Pancreas (tissue), 10 donors: ENCODE measurements at regions not wholly inside any gene's neighbourhood (a gene's known extent, or its start where the extent isn't known, plus 50 kb on each side); places are given as distances from the start of the nearest gene placed in this dataset.

Source experiments
- ATAC-seq, 4 donors: fragments of 200-7000 bp; cut with Tn5 transposase; one replicate each; pipeline versions ENCODE4 v1.8.0 to v1.9.1; 2020; ENCODE audit warnings: mild to moderate bottlenecking in 4 of 4, moderate library complexity in 4 of 4
- DNase-seq, 6 donors: peaks; one replicate each; pipeline ENCODE4 v3.0.0-alpha.2; 2020
- FAIRE-seq: peaks from 2 replicates; lab custom pipeline; 2012; peaks lifted over from hg19 to GRCh38; lab: Jason Lieb, UNC
- H3K27ac ChIP-seq, 4 donors: fragments of 200-600 bp; sonication (generic); 1 replicate in 3 of 4; 2 replicates in 1 of 4; pipeline versions ENCODE4 v1.5.0 to v1.8.0; 2020
- H3K27me3 ChIP-seq, 4 donors: fragments of 200-600 bp; one replicate each; pipeline ENCODE4 v1.8.0; 2021
- H3K36me3 ChIP-seq, 3 donors: fragments of 200-600 bp; sonication (generic) in 1 of 3; one replicate each; pipeline versions ENCODE4 v1.5.0 to v1.8.0; 2020 to 2021
- H3K4me1 ChIP-seq, 3 donors: fragments of 200-600 bp; one replicate each; pipeline ENCODE4 v1.8.0; 2021
- H3K4me3 ChIP-seq, 4 donors: fragments of 200-600 bp; sonication (generic) in 2 of 4; one replicate each; pipeline versions ENCODE4 v1.5.0 to v1.8.0; 2020 to 2021
- H3K9me3 ChIP-seq, 4 donors: fragments of 200-600 bp; one replicate each; pipeline ENCODE4 v1.8.0; 2021
- CTCF ChIP-seq, 4 donors: fragments of 200-600 bp; sonication (generic) in 3 of 4; IDR thresholded peaks; one replicate each; pipeline versions ENCODE4 v1.5.0 to v1.8.0; 2021; ENCODE audit warnings: antibody characterized with exemption in 4 of 4
- WGBS, 2 donors: extraction: QIAGEN DNeasy Blood & Tissue Kit; methylation state at CpG; one replicate each; pipeline ENCODE4 v1.1.7; 2013; 5-methylcytosine and 5-hydroxymethylcytosine counted together
- intact Hi-C, 3 donors: fragments of 100-400 bp; cut with DNase I; formaldehyde crosslinking; loops; one replicate each; pipeline versions ENCODE4 v1.11.1 to v1.14.2; 2022
- donor health status: healthy with polysubstance abuse.
- donor health status: DM: no; HTN: no; CAD: no; lungs with moderate emphysema.
- donor health status: DM: no; HTN: no; CAD: no.
- donor health status: control.
- donor health status: control.
- donor health status: Bipolar disorder and iron deficiency.
- donor health status: DM: yes; HTN: yes; CAD: no.
- donor health status: DM: no; HTN: no; CAD: no.
- donor health status: DM: no; HTN: no; CAD: no.
- donor health status: DM: yes; HTN: yes; CAD: no.

DNA sequence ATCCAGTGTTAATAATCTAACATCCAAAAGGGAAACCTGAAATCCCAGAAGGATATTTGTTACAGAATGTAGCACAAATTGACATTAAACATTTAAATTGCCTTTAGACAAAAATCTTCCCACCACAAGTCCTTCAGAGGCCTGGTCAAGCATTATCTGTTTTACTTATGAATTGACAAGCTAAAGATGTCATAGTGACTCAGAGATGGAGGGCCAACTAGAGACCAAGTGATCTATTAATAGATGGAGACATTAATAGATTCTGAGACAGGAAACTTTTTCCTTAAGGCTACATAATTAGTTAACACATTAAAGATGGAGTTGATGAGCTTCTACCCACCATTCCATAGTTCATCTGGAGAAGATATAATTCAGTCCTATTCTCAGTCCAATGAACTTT is 526.2 kb downstream of the IRS1 start:
- no peak overlapping the region for H3K4me3 ChIP-seq
- H3K9me3 ChIP-seq = no peaks in the 10 kb centered on the region
- DNase-seq = no peak
- H3K27ac ChIP-seq = no peak overlapping the region
- no peak for TF ChIP-seq CTCF (IDR thresholded peaks at IDR 0.05)
- no peaks in the 10 kb centered on the region for H3K27me3 ChIP-seq
- H3K36me3 ChIP-seq = no peaks in the 10 kb centered on the region
- no peak for FAIRE-seq
- no peaks in the 10 kb centered on the region for H3K4me1 ChIP-seq
- no peak for ATAC-seq
- intact Hi-C loops = no loop called here

GRCh38 chr2:226272435-226272834 is 527.2 kb downstream of the IRS1 start:
- no peak for FAIRE-seq
- no peaks in the 10 kb centered on the region for H3K4me1 ChIP-seq
- no peak overlapping the region for H3K27ac ChIP-seq
- intact Hi-C loops = no loop called here
- no peak for DNase-seq
- H3K9me3 ChIP-seq = no peaks in the 10 kb centered on the region
- no peak for ATAC-seq
- TF ChIP-seq CTCF (IDR thresholded peaks at IDR 0.05) = no peak
- no peaks in the 10 kb centered on the region for H3K36me3 ChIP-seq
- WGBS, 2 donors = 18 to 19% methylated on average over 1 of the region's 1 CpG
- H3K4me3 ChIP-seq = no peak overlapping the region
- H3K27me3 ChIP-seq = no peaks in the 10 kb centered on the region

DNA sequence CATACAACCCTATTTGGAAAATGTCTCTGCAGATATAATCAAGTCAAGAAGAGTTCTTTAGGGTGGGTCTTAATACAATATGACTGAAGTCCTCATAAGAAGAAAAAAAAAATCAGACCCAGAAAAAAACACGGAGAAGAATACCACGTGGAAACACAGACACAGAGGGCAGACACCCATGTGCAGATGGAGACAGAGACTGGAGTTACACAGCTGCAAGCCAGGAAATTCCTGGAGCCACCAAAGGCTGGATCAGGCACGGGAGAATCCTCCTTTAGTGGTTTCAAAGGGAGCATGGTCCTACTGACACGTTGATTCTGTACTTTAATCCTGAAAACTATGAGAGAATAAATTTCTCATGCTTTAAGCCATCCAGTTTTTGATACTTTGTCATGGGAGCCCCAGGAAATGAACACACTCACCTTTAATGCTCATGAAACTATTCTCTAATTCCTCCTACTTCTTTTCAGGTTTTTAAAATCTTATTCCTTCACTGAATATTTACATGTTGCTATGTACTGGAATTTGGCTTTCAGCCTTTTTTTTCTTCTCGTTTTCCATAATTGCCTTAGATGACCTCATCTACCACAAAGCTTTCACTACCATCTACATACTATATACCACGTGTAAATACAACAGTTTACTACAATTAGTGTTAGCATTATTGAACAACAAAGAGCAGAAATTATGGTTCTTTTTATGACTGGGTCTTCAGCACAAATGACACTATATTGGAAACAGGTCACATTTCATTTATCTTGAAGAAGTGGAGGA is 529.1 kb downstream of the IRS1 start:
- intact Hi-C loops = no loop called here
- no peak for TF ChIP-seq CTCF (IDR thresholded peaks at IDR 0.05)
- Histone ChIP-seq H3K36me3 (no peaks in the 10 kb centered on the region), H3K27me3 (no peaks in the 10 kb centered on the region), H3K4me3 (no peak overlapping the region), H3K9me3 (no peaks in the 10 kb centered on the region), H3K27ac (no peak overlapping the region), H3K4me1 (no peaks in the 10 kb centered on the region)
- DNase-seq (no peak), ATAC-seq (no peak), FAIRE-seq (no peak)
- 44 to 54% methylated on average over 6 of the region's 6 CpGs for WGBS, 2 donors

- TF ChIP-seq CTCF (IDR thresholded peaks at IDR 0.05) = no peak
- H3K4me1 ChIP-seq = no peaks in the 10 kb centered on the region
- H3K36me3 ChIP-seq = no peaks in the 10 kb centered on the region
- H3K27ac ChIP-seq = no peak overlapping the region
- WGBS, 2 donors = 50 to 51% methylated on average over 3 of the region's 3 CpGs
- intact Hi-C loops = no loop called here
- DNase-seq (no peak), ATAC-seq (no peak), FAIRE-seq (no peak)
- no peaks in the 10 kb centered on the region for H3K27me3 ChIP-seq
- no peaks in the 10 kb centered on the region for H3K9me3 ChIP-seq
- no peak overlapping the region for H3K4me3 ChIP-seq
These were observed 531.9 kb downstream of the IRS1 start for GRCh38 chr2:226267516-226268289.
